ENCODE measurements at regions not wholly inside any gene's neighbourhood (a gene's known extent, or its start where the extent isn't known, plus 50 kb on each side); places are given as distances from the start of the nearest gene placed in this dataset.
A peak's percentile ranks its signal among the peaks of the same experiment; 100 is the strongest.

- no peaks in the 10 kb centered on the region for H3K36me3 ChIP-seq (ENCODE audit: control insufficient read depth, insufficient read depth, low read length)
- no peak overlapping the region for H2BK5ac ChIP-seq (ENCODE audit: low read length)
- no peak overlapping the region for H3K4me2 ChIP-seq (ENCODE audit: low read length)
- H4K8ac ChIP-seq (ENCODE audit: low read depth, low read length): no peak overlapping the region
- no peak overlapping the region for H2BK120ac ChIP-seq (ENCODE audit: low read depth, low read length)
- no peak overlapping the region for H3K18ac ChIP-seq (ENCODE audit: low read length)
- WGBS (ENCODE audit: extremely low coverage, insufficient coverage, low lambda C conversion rate): no CpG with 5 or more reads among the region's 3 CpGs
- H3K27ac ChIP-seq (ENCODE audit: low read depth, low read length): no peak overlapping the region
- no peak overlapping the region for H3K23ac ChIP-seq (ENCODE audit: low read length)
- H2AK5ac ChIP-seq (ENCODE audit: low read length): no peak overlapping the region
- no peak for DNase-seq
- no peaks in the 10 kb centered on the region for H3K4me1 ChIP-seq (ENCODE audit: control insufficient read depth, low read depth, low read length)
- H2BK15ac ChIP-seq (replicated peaks; ENCODE audit: low read depth): no peak overlapping the region
- H3K79me1 ChIP-seq (ENCODE audit: low read length): no peaks in the 10 kb centered on the region
- H3K4ac ChIP-seq (ENCODE audit: low read depth, low read length): no peak overlapping the region
- no peak overlapping the region for H3K9ac ChIP-seq (ENCODE audit: low read length)
- no peaks in the 10 kb centered on the region for H3K27me3 ChIP-seq (ENCODE audit: insufficient read depth, low read length, poor library complexity)
- H3K4me3 ChIP-seq (ENCODE audit: low read length): no peak overlapping the region
- no peak overlapping the region for H3K56ac ChIP-seq (ENCODE audit: low read length)
- no peaks in the 10 kb centered on the region for H3K79me2 ChIP-seq (ENCODE audit: control insufficient read depth, insufficient read depth, low read length)
- H4K5ac ChIP-seq (ENCODE audit: low read length): no peak overlapping the region
Measured at GRCh38 chr2:200219309-200220113, 87.0 kb upstream of the SPATS2L start.

GRCh38 chr2:200220251-200220650, 86.2 kb upstream of the SPATS2L start:
- H3K4me2 ChIP-seq (ENCODE audit: low read length): no peak overlapping the region
- H3K9ac ChIP-seq (ENCODE audit: low read length): no peak overlapping the region
- H3K79me1 ChIP-seq (ENCODE audit: low read length): no peaks in the 10 kb centered on the region
- H3K4me1 ChIP-seq (ENCODE audit: control insufficient read depth, low read depth, low read length): no peaks in the 10 kb centered on the region
- H2BK5ac ChIP-seq (ENCODE audit: low read length): no peak overlapping the region
- H4K5ac ChIP-seq (ENCODE audit: low read length): no peak overlapping the region
- peak overlapping the region; percentile 45 for H3K56ac ChIP-seq (ENCODE audit: low read length)
- no peaks in the 10 kb centered on the region for H3K36me3 ChIP-seq (ENCODE audit: control insufficient read depth, insufficient read depth, low read length)
- no peak overlapping the region for H3K4me3 ChIP-seq (ENCODE audit: low read length)
- no peak overlapping the region for H3K23ac ChIP-seq (ENCODE audit: low read length)
- H2BK120ac ChIP-seq (ENCODE audit: low read depth, low read length): no peak overlapping the region
- DNase-seq: no peak
- no peak overlapping the region for H3K4ac ChIP-seq (ENCODE audit: low read depth, low read length)
- H2BK15ac ChIP-seq (replicated peaks; ENCODE audit: low read depth): no peak overlapping the region
- H3K18ac ChIP-seq (ENCODE audit: low read length): peak overlapping the region; percentile 82
- no peak overlapping the region for H2AK5ac ChIP-seq (ENCODE audit: low read length)
- H4K8ac ChIP-seq (ENCODE audit: low read depth, low read length): no peak overlapping the region
- WGBS (ENCODE audit: extremely low coverage, insufficient coverage, low lambda C conversion rate): no CpG with 5 or more reads among the region's 4 CpGs
- H3K27ac ChIP-seq (ENCODE audit: low read depth, low read length): no peak overlapping the region
- no peaks in the 10 kb centered on the region for H3K79me2 ChIP-seq (ENCODE audit: control insufficient read depth, insufficient read depth, low read length)
- no peaks in the 10 kb centered on the region for H3K27me3 ChIP-seq (ENCODE audit: insufficient read depth, low read length, poor library complexity)

- H4K5ac ChIP-seq (ENCODE audit: low read length): no peak overlapping the region
- no peak overlapping the region for H3K23ac ChIP-seq (ENCODE audit: low read length)
- H3K4me3 ChIP-seq (ENCODE audit: low read length): no peak overlapping the region
- H3K79me1 ChIP-seq (ENCODE audit: low read length): no peaks in the 10 kb centered on the region
- H3K4me1 ChIP-seq (ENCODE audit: control insufficient read depth, low read depth, low read length): no peaks in the 10 kb centered on the region
- H3K4me2 ChIP-seq (ENCODE audit: low read length): no peak overlapping the region
- no peak overlapping the region for H2AK5ac ChIP-seq (ENCODE audit: low read length)
- H3K9ac ChIP-seq (ENCODE audit: low read length): no peak overlapping the region
- H2BK5ac ChIP-seq (ENCODE audit: low read length): no peak overlapping the region
- no peak overlapping the region for H4K8ac ChIP-seq (ENCODE audit: low read depth, low read length)
- no peaks in the 10 kb centered on the region for H3K27me3 ChIP-seq (ENCODE audit: insufficient read depth, low read length, poor library complexity)
- peak overlapping the region; percentile 61 for H2BK15ac ChIP-seq (replicated peaks; ENCODE audit: low read depth)
- H3K18ac ChIP-seq (ENCODE audit: low read length): peak overlapping the region; percentile 82
- no CpG with 5 or more reads among the region's 4 CpGs for WGBS (ENCODE audit: extremely low coverage, insufficient coverage, low lambda C conversion rate)
- H3K79me2 ChIP-seq (ENCODE audit: control insufficient read depth, insufficient read depth, low read length): no peaks in the 10 kb centered on the region
- no peak overlapping the region for H3K4ac ChIP-seq (ENCODE audit: low read depth, low read length)
- no peak overlapping the region for H3K27ac ChIP-seq (ENCODE audit: low read depth, low read length)
- no peak overlapping the region for H3K56ac ChIP-seq (ENCODE audit: low read length)
- no peak overlapping the region for H2BK120ac ChIP-seq (ENCODE audit: low read depth, low read length)
- H3K36me3 ChIP-seq (ENCODE audit: control insufficient read depth, insufficient read depth, low read length): no peaks in the 10 kb centered on the region
- no peak for DNase-seq
Measured at GRCh38 chr2:200221055-200221955, 85.2 kb upstream of the SPATS2L start.

- no peak overlapping the region for H2BK15ac ChIP-seq (replicated peaks; ENCODE audit: low read depth)
- no peak overlapping the region for H4K5ac ChIP-seq (ENCODE audit: low read length)
- no peak overlapping the region for H2AK5ac ChIP-seq (ENCODE audit: low read length)
- no peak overlapping the region for H2BK120ac ChIP-seq (ENCODE audit: low read depth, low read length)
- H3K27ac ChIP-seq (ENCODE audit: low read depth, low read length): no peak overlapping the region
- no peak overlapping the region for H3K56ac ChIP-seq (ENCODE audit: low read length)
- no peak overlapping the region for H3K4me2 ChIP-seq (ENCODE audit: low read length)
- H3K4me1 ChIP-seq (ENCODE audit: control insufficient read depth, low read depth, low read length): no peaks in the 10 kb centered on the region
- H3K79me2 ChIP-seq (ENCODE audit: control insufficient read depth, insufficient read depth, low read length): no peaks in the 10 kb centered on the region
- H3K9ac ChIP-seq (ENCODE audit: low read length): no peak overlapping the region
- H2BK5ac ChIP-seq (ENCODE audit: low read length): no peak overlapping the region
- H3K23ac ChIP-seq (ENCODE audit: low read length): no peak overlapping the region
- WGBS (ENCODE audit: extremely low coverage, insufficient coverage, low lambda C conversion rate): no CpG with 5 or more reads among the region's 7 CpGs
- no peaks in the 10 kb centered on the region for H3K27me3 ChIP-seq (ENCODE audit: insufficient read depth, low read length, poor library complexity)
- no peak overlapping the region for H3K4me3 ChIP-seq (ENCODE audit: low read length)
- no peak overlapping the region for H3K18ac ChIP-seq (ENCODE audit: low read length)
- DNase-seq: no peak
- H3K36me3 ChIP-seq (ENCODE audit: control insufficient read depth, insufficient read depth, low read length): no peaks in the 10 kb centered on the region
- no peak overlapping the region for H4K8ac ChIP-seq (ENCODE audit: low read depth, low read length)
- H3K4ac ChIP-seq (ENCODE audit: low read depth, low read length): no peak overlapping the region
- no peaks in the 10 kb centered on the region for H3K79me1 ChIP-seq (ENCODE audit: low read length)
Measured at GRCh38 chr2:200222791-200223190, 83.7 kb upstream of the SPATS2L start.

- H4K5ac ChIP-seq (ENCODE audit: low read length): no peak overlapping the region
- H3K27me3 ChIP-seq (ENCODE audit: insufficient read depth, low read length, poor library complexity): no peaks in the 10 kb centered on the region
Measured at GRCh38 chr2:200223205-200223784, 83.2 kb upstream of the SPATS2L start.

More at GRCh38 chr2:200223205-200223784, 83.2 kb upstream of the SPATS2L start:
- no peak overlapping the region for H3K27ac ChIP-seq (ENCODE audit: low read depth, low read length)
- no peak overlapping the region for H3K4me3 ChIP-seq (ENCODE audit: low read length)
- no peak for DNase-seq
- no peak overlapping the region for H3K4me2 ChIP-seq (ENCODE audit: low read length)
- no peak overlapping the region for H3K4ac ChIP-seq (ENCODE audit: low read depth, low read length)
- H3K4me1 ChIP-seq (ENCODE audit: control insufficient read depth, low read depth, low read length): no peaks in the 10 kb centered on the region
- no peak overlapping the region for H3K56ac ChIP-seq (ENCODE audit: low read length)
- H2BK120ac ChIP-seq (ENCODE audit: low read depth, low read length): no peak overlapping the region
- no peaks in the 10 kb centered on the region for H3K79me2 ChIP-seq (ENCODE audit: control insufficient read depth, insufficient read depth, low read length)
- H2AK5ac ChIP-seq (ENCODE audit: low read length): no peak overlapping the region
- H2BK5ac ChIP-seq (ENCODE audit: low read length): no peak overlapping the region
- H3K36me3 ChIP-seq (ENCODE audit: control insufficient read depth, insufficient read depth, low read length): no peaks in the 10 kb centered on the region
- no peaks in the 10 kb centered on the region for H3K79me1 ChIP-seq (ENCODE audit: low read length)
- H3K23ac ChIP-seq (ENCODE audit: low read length): no peak overlapping the region
- H4K8ac ChIP-seq (ENCODE audit: low read depth, low read length): no peak overlapping the region
- WGBS (ENCODE audit: extremely low coverage, insufficient coverage, low lambda C conversion rate): no CpG with 5 or more reads among the region's 3 CpGs
- H3K18ac ChIP-seq (ENCODE audit: low read length): no peak overlapping the region
- H3K9ac ChIP-seq (ENCODE audit: low read length): no peak overlapping the region
- no peak overlapping the region for H2BK15ac ChIP-seq (replicated peaks; ENCODE audit: low read depth)

Measured in mesendoderm (in vitro differentiated cells).